GM12892 (cell line): ENCODE measurements at regions not wholly inside any gene's neighbourhood (a gene's known extent, or its start where the extent isn't known, plus 50 kb on each side); places are given as distances from the start of the nearest gene placed in this dataset.

Experiments
- POLR2A ChIP-seq: IDR thresholded peaks from 2 replicates; pipeline ENCODE4 v1.6.1; 2011; ENCODE audit warnings: low read depth, low read length, control low read depth
- POLR2AphosphoS5 ChIP-seq: IDR thresholded peaks from 2 replicates; pipeline ENCODE4 v1.6.1; 2011; ENCODE audit warnings: low read depth, low read length, control low read depth
- TAF1 ChIP-seq: IDR thresholded peaks from 2 replicates; pipeline ENCODE4 v1.6.1; 2011; ENCODE audit warnings: low read depth, mild to moderate bottlenecking, control low read depth, low read length, borderline replicate concordance

DNA sequence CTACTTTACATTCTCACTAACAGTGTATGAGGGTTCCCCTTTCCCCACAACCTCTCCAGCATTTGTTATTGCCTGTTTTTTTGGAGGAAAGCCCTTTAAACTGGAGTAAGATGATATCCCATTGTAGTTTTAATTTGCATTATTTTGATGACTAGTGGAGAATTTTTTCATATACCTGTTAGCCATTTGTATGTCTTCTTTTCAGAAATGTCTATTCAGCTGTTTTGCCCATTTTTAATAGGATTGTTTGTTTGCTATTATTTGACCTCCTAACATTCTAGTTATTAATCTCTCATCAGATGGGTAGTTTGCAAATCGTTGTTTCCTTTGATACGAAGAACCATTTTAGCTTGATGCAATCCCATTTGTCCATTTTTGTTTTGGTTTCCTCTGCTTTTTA is 165.0 kb downstream of the GLUL start:
- TF ChIP-seq POLR2AphosphoS5 (no peak), POLR2A (no peak), TAF1 (no peak)
